DOHH2 (cell line): ENCODE measurements at regions not wholly inside any gene's neighbourhood (a gene's known extent, or its start where the extent isn't known, plus 50 kb on each side); places are given as distances from the start of the nearest gene placed in this dataset.

Experiments used
- EZH2phosphoT487 ChIP-seq: fragments of 200-600 bp; sonication (generic); IDR thresholded peaks from 2 replicates; pipeline ENCODE4 v1.6.1; 2017; ENCODE audit warnings: borderline replicate concordance, mild to moderate bottlenecking, antibody characterized with exemption, low read length, moderate library complexity, mixed read lengths
- TF ChIP-seq, protein P1 (sequence below): fragments of 200-600 bp; sonication (generic); IDR thresholded peaks from one replicate; pipeline ENCODE4 v1.5.1; 2014; ENCODE audit warnings: antibody characterized with exemption, mild to moderate bottlenecking, low read depth, low read length; ENCODE audit not compliant: poor library complexity, severe bottlenecking

DNA sequence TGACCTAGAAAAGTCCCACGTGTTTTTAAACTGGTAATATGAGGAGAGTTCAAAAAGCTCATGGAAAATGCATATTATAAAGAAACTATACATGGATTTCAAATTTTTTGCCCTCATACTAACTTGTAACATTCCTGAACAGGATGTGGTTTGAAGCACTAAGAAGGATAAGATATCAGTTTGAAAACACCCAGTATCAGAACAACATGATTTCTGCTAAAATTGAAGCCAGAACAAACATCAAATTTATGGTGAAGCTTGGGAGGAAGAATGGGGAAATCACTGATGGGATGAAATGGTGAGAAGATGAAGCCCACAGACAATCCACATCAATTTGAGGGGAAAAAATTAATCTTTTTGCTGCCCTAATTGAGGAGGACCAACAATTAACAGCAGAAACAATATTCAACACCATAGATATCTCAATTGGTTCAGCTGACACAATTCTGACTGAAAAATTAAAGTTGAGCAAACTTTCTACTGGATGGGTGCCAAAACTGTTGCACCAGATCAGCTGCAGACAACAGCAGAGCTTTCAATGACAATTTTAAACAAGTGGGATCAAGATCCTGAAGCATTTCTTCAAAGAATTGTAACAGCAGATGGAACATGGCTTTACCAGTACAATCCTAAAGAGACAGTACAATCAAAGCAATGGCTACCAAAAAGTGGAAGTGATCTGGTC is 113.2 kb upstream of the SNX2 start:
- TF ChIP-seq, protein P1, sequence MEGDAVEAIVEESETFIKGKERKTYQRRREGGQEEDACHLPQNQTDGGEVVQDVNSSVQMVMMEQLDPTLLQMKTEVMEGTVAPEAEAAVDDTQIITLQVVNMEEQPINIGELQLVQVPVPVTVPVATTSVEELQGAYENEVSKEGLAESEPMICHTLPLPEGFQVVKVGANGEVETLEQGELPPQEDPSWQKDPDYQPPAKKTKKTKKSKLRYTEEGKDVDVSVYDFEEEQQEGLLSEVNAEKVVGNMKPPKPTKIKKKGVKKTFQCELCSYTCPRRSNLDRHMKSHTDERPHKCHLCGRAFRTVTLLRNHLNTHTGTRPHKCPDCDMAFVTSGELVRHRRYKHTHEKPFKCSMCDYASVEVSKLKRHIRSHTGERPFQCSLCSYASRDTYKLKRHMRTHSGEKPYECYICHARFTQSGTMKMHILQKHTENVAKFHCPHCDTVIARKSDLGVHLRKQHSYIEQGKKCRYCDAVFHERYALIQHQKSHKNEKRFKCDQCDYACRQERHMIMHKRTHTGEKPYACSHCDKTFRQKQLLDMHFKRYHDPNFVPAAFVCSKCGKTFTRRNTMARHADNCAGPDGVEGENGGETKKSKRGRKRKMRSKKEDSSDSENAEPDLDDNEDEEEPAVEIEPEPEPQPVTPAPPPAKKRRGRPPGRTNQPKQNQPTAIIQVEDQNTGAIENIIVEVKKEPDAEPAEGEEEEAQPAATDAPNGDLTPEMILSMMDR = no peak
- no peak for TF ChIP-seq EZH2phosphoT487
